RWPE2 (cell line): ENCODE measurements at regions not wholly inside any gene's neighbourhood (a gene's known extent, or its start where the extent isn't known, plus 50 kb on each side); places are given as distances from the start of the nearest gene placed in this dataset.

ENCODE experiments used
- ATAC-seq: fragments of 200-7000 bp; cut with Tn5 transposase; 3 replicates; pipeline ENCODE4 v1.9.1; 2021; ENCODE audit warnings: low read depth
- DNase-seq: peaks from one replicate; pipeline ENCODE4 v3.0.0-alpha.2; 2020; ENCODE audit warnings: low spot score
- H3K27ac ChIP-seq: fragments of 450-650 bp; 2 replicates; pipeline ENCODE4 v1.5.1; 2017; ENCODE audit warnings: mild to moderate bottlenecking; ENCODE audit not compliant: poor library complexity, severe bottlenecking
- H3K27me3 ChIP-seq: fragments of 250-450 bp; sonication (Bioruptor Pico); 2 replicates; pipeline ENCODE4 v1.5.1; 2021; ENCODE audit warnings: mild to moderate bottlenecking, moderate library complexity; ENCODE audit not compliant: insufficient read depth, poor library complexity, severe bottlenecking
- H3K36me3 ChIP-seq: fragments of 250-450 bp; sonication (Bioruptor Pico); 2 replicates; pipeline ENCODE4 v1.5.1; 2020; ENCODE audit warnings: low read depth, mild to moderate bottlenecking, moderate library complexity
- H3K4me1 ChIP-seq: fragments of 250-450 bp; sonication (Bioruptor Pico); 2 replicates; pipeline ENCODE4 v1.5.1; 2021; ENCODE audit warnings: mild to moderate bottlenecking, moderate library complexity; ENCODE audit not compliant: insufficient read depth, poor library complexity, severe bottlenecking
- H3K4me3 ChIP-seq: fragments of 250-450 bp; sonication (Bioruptor Pico); 2 replicates; pipeline ENCODE4 v1.5.1; 2021; ENCODE audit warnings: mild to moderate bottlenecking, moderate library complexity; ENCODE audit not compliant: severe bottlenecking
- H3K9me3 ChIP-seq: fragments of 250-450 bp; sonication (Bioruptor Pico); 2 replicates; pipeline ENCODE4 v1.5.1; 2021; ENCODE audit warnings: mild to moderate bottlenecking, moderate library complexity; ENCODE audit not compliant: severe bottlenecking
- TF ChIP-seq, protein P1 (sequence below): fragments of 450-650 bp; IDR thresholded peaks from one replicate; pipeline ENCODE4 v1.5.1; 2017; ENCODE audit warnings: mild to moderate bottlenecking, moderate library complexity; ENCODE audit not compliant: poor library complexity, severe bottlenecking

GRCh38 chr6:170082531-170083187 is 208.2 kb downstream of the DLL1 start:
- H3K4me3 ChIP-seq = no peak overlapping the region
- H3K36me3 ChIP-seq = no peaks in the 10 kb centered on the region
- H3K4me1 ChIP-seq = no peaks in the 10 kb centered on the region
- H3K27me3 ChIP-seq = no peaks in the 10 kb centered on the region
- TF ChIP-seq, protein P1, sequence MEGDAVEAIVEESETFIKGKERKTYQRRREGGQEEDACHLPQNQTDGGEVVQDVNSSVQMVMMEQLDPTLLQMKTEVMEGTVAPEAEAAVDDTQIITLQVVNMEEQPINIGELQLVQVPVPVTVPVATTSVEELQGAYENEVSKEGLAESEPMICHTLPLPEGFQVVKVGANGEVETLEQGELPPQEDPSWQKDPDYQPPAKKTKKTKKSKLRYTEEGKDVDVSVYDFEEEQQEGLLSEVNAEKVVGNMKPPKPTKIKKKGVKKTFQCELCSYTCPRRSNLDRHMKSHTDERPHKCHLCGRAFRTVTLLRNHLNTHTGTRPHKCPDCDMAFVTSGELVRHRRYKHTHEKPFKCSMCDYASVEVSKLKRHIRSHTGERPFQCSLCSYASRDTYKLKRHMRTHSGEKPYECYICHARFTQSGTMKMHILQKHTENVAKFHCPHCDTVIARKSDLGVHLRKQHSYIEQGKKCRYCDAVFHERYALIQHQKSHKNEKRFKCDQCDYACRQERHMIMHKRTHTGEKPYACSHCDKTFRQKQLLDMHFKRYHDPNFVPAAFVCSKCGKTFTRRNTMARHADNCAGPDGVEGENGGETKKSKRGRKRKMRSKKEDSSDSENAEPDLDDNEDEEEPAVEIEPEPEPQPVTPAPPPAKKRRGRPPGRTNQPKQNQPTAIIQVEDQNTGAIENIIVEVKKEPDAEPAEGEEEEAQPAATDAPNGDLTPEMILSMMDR = no peak
- DNase-seq (no peak), ATAC-seq (0 out of 3 replicates have a peak, but pooled peaks have one; percentile 42)
- H3K9me3 ChIP-seq = no peaks in the 10 kb centered on the region
- H3K27ac ChIP-seq = no peak overlapping the region

DNA sequence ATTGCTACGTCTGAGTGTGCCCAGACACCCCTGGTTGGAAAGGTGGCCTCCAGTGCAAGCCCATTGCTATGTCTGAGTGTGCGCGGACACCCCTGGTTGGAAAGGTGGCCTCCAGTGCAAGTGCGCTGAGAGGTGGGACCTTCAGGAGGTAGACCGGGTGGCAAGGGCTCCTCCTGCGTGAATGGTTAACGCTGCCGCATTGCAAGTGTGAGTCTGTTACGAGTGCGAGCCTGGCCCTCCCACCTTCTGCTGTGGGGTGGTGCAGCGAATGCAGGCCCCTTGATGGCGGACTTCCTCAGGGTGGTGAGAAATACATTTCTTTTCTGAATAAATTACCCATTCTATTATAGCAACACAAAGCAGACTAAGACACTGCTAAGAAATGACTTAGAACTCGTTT is 208.8 kb downstream of the DLL1 start:
- ATAC-seq = no peak
- Histone ChIP-seq H3K4me3 (no peak overlapping the region), H3K36me3 (no peaks in the 10 kb centered on the region), H3K4me1 (no peaks in the 10 kb centered on the region), H3K9me3 (no peaks in the 10 kb centered on the region), H3K27ac (no peak overlapping the region), H3K27me3 (no peaks in the 10 kb centered on the region)
- peak; percentile 48 for DNase-seq
- TF ChIP-seq, protein P1 = no peak

DNA sequence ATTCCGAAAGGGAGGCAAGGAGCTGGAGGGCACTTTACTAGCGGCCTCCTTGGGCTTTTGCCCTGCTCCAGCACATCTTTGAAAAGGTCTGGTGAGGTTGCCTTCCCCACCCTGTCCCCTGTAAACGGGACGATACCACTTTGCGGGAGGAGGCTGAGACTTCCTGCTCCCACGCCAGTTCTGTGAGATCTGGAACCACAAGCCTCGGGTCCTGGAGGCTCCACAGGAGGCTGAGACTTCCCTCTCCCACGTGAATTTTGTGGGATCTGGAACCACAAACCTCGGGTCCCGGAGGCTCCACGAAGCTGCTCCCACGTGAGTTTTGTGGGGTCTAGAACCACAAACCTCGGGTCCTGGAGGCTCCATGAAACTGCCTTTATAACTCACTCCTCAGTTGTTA is 209.3 kb downstream of the DLL1 start:
- H3K27ac ChIP-seq = no peak overlapping the region
- H3K36me3 ChIP-seq = no peaks in the 10 kb centered on the region
- no peak for ATAC-seq
- H3K4me3 ChIP-seq = no peak overlapping the region
- no peak for DNase-seq
- no peaks in the 10 kb centered on the region for H3K27me3 ChIP-seq
- TF ChIP-seq, protein P1 = no peak
- no peaks in the 10 kb centered on the region for H3K4me1 ChIP-seq
- H3K9me3 ChIP-seq = no peaks in the 10 kb centered on the region

DNA sequence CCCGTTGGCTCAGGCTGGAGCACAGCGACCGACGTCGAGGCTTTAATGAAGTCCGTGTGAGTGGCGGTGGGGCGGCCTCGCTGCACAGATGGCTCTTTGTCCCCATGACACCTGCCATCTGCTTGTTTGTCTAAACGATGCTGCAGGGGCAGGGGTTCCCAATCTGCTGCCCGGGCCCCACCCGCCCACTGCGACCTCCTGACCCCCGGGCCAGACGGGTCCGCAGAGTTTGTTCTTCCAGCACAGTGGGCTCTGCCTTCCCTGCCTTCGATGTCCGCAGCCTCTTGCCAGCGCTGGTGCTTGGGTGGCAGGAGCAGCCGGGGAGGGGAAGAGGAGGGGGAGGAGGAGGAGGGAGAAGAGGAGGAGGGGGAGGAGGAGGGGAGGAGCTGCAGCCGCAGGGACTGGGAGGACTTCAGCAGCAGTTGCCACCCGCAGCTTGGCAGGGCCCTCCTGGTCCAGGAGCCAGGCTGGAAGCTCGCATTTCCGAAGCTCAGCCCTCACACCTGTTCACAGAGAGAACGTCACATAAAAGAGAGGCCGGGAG is 210.0 kb downstream of the DLL1 start:
- H3K27me3 ChIP-seq = no peaks in the 10 kb centered on the region
- H3K9me3 ChIP-seq = no peaks in the 10 kb centered on the region
- DNase-seq (peak; percentile 40), ATAC-seq (no peak)
- no peaks in the 10 kb centered on the region for H3K4me1 ChIP-seq
- no peaks in the 10 kb centered on the region for H3K36me3 ChIP-seq
- no peak overlapping the region for H3K4me3 ChIP-seq
- TF ChIP-seq, protein P1 = no peak
- no peak overlapping the region for H3K27ac ChIP-seq

DNA sequence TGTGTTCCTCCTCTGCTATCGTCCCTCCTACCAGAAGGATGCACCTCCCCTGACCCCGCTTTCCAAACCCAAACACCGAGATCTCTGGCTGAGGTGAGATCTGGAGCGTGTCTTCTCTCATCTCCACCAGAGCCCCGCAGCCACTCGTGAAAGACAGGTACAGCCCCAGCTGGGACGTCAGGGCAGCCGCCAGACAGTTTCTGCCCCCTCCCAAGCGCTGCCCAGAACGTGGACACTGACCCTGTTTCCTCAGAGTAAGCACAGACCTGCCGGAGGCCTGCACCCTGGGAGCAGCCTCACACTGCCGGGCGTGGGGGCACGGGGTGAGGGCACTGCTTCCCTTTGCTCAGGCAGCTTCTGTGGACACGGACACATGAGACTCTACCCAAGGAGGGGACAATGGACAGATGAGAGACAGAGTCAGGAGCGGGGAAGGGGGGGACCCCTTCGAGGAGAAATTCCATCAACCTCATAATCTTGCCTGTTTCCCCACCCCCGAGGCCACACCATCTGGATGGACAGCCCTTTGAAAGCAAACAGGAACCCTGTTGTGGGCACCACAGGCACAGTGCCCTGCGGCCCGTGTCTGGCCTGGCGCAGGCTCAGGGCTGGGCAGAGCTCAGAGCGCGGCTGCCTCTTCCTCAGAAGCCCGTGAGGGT is 210.6 kb downstream of the DLL1 start:
- Histone ChIP-seq H3K4me1 (no peaks in the 10 kb centered on the region), H3K9me3 (no peaks in the 10 kb centered on the region), H3K4me3 (no peak overlapping the region), H3K27ac (no peak overlapping the region), H3K27me3 (no peaks in the 10 kb centered on the region), H3K36me3 (no peaks in the 10 kb centered on the region)
- ATAC-seq (no peak), DNase-seq (peak; percentile 47)
- TF ChIP-seq, protein P1 = no peak
